IMR-90 (cell line): ENCODE measurements at regions not wholly inside any gene's neighbourhood (a gene's known extent, or its start where the extent isn't known, plus 50 kb on each side); places are given as distances from the start of the nearest gene placed in this dataset.

Source experiments
- BHLHE40 ChIP-seq: fragments of 150-350 bp; IDR thresholded peaks from 2 replicates; pipeline ENCODE4 v1.6.1; 2016; ENCODE audit warnings: mild to moderate bottlenecking, low read depth, low read length
- MAZ ChIP-seq: IDR thresholded peaks from 2 replicates; pipeline ENCODE4 v1.6.1; 2012; ENCODE audit warnings: low read depth, mild to moderate bottlenecking, low read length, improper control_type of control experiment, moderate library complexity, borderline replicate concordance
- POLR2A ChIP-seq: IDR thresholded peaks from 2 replicates; pipeline ENCODE4 v1.6.1; 2012; ENCODE audit warnings: mild to moderate bottlenecking, low read depth, low read length
- RAD21 ChIP-seq: IDR thresholded peaks from 2 replicates; pipeline ENCODE4 v1.6.1; 2012; ENCODE audit warnings: low read length, improper control_type of control experiment
- TF ChIP-seq, protein P1 (sequence below): conservative IDR thresholded peaks from 2 replicates; pipeline ENCODE4 v1.5.1; 2012; ENCODE audit warnings: mild to moderate bottlenecking, low read depth, low read length, improper control_type of control experiment

DNA sequence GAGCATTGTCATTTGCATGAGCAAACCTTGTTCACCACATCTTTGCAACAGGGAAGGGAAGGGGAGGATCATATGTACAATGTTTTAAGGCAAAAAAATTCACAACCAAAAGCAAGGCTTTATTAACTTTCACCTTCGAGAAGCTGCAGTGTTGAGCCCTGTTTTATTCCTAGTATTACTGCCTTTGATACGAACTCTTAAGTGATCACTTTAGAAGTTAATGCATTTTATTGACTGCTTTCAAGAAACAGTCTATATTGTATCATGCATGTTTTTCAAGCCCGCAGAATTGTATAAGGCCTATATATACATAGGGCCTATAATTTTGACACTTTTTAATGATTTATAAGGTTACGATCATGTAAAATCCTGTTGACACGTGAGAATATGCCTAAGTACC lies 117.5 kb upstream of the VPREB1 start:
- TF ChIP-seq, protein P1, sequence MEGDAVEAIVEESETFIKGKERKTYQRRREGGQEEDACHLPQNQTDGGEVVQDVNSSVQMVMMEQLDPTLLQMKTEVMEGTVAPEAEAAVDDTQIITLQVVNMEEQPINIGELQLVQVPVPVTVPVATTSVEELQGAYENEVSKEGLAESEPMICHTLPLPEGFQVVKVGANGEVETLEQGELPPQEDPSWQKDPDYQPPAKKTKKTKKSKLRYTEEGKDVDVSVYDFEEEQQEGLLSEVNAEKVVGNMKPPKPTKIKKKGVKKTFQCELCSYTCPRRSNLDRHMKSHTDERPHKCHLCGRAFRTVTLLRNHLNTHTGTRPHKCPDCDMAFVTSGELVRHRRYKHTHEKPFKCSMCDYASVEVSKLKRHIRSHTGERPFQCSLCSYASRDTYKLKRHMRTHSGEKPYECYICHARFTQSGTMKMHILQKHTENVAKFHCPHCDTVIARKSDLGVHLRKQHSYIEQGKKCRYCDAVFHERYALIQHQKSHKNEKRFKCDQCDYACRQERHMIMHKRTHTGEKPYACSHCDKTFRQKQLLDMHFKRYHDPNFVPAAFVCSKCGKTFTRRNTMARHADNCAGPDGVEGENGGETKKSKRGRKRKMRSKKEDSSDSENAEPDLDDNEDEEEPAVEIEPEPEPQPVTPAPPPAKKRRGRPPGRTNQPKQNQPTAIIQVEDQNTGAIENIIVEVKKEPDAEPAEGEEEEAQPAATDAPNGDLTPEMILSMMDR, result no peak
- TF ChIP-seq RAD21 (no peak), POLR2A (no peak), BHLHE40 (no peak), MAZ (no peak)
